ENCODE measurements at regions not wholly inside any gene's neighbourhood (a gene's known extent, or its start where the extent isn't known, plus 50 kb on each side); places are given as distances from the start of the nearest gene placed in this dataset.
"Not testable (repeated sequence)": the region's sequence is repeated elsewhere in the genome, so short reads cannot be mapped to it uniquely, and the experiment has no call there.

DNA sequence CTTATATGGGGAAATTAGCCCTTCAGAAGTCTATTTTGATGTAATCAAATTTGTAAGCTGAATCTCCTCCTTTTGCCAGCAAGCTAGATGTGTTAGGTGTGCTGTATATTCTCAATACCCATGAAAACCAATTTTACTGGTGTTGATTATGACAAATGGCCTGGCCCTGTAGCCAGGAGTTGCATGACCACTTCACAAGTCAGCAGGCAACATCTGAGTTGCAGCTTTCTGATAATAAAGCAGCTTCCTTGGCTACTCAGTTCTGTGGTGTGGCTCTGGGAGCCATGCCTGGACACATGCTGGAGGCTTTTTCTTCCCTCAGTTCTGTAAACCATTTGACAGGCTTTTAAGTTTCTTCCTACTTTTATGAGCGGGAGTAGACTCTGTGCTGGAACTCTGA, 154.1 kb upstream of the CXCL13 start:
- DNase-seq = no peak

DNA sequence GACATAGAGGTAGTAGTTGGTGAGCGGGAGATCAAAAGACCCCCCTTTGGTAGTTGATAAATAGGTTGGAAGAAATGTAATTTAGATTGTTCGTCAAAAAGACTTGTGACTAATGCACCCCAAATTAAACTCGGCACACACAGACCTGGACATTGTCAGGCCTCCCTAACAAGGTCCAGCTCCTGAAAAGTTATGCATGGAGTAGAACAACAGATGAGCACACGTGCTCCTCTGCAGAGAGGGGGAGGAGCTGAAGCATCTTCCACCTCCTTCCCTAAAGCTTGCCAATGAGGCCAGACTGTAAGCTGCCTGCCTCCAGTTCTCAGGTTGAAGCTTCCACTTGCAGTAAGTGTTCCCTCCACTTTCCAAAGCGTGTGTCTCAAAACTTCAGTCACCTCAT, 153.5 kb upstream of the CXCL13 start:
- not testable (repeated sequence) for DNase-seq

DNA sequence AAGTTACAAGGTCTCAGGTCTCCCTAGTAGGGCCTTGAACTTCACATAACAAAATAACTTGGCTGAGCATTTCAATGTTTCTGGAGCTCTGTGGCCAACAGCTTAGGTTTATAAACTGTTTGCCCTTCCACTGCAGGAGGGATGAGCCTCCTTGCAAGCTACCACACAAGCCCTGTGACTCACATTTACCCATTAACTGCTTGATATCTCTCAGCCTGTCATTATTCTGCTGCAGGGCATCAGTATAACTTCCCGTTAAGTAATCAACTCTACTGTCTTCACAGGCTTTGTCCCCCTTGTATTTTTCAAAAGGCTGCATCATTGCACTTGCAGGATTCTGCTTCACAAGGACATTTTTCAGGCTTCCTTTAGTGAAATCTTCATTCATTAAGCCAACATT, 151.7 kb upstream of the CXCL13 start:
- no peak for DNase-seq

DNA sequence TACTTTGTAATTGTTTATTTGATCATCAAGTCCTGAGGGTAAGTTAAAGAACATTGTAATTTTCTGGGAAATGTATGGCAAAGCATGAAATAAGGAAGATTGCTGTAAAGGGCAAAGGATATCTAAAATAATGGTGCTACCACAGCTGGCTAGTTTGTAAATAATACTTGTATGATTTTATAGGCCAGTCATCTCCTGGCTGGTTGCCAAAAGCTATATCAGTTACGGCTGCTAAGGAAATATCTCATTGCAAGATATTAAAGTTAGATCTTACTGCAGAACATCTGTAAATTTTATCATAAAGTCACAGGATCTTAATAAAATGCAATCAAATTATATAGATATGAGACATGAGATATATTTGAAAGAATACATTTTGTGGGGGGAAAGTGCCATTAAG, 150.8 kb upstream of the CXCL13 start:
- no peak for DNase-seq

DNA sequence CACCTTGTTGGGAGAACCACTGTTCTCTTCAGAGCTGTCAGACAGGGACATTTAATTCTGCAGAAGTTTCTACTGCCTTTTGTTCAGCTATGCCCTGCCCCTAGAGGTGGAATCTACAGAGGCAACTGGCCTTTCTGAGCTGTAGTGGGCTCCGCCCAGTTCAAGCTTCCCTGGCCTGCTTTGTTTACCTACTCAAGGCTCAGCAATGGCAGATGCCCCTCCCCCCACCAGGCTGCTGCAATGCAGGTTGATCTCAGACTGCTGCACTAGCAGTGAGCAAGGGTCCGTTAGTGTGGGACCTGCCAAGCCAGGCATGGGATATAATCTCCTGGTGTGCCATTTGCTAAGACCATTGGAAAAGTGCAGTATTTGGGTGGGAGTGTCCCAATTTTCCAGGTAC, 141.5 kb upstream of the CXCL13 start:
- DNase-seq = not testable (repeated sequence)

DNA sequence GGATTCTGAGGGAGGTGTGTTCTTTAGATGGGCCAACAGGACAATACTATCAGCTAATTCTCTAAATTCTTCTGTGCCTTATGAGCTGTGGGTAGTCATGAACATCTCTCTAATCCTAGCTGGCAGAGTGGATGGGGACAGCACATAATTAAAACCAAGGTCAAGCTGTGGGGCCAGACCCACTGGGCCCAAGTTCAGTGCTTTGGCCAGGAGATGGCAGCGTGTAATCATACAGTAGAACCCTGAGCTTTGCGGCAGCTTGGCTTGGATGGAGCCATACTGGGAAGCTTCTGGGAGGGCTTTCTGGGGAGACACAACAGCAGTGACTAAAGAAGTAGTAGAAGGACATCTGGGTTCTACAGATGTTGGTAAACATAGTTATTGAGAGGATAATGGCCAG, 140.3 kb upstream of the CXCL13 start:
- DNase-seq = peak; percentile 5

DNA sequence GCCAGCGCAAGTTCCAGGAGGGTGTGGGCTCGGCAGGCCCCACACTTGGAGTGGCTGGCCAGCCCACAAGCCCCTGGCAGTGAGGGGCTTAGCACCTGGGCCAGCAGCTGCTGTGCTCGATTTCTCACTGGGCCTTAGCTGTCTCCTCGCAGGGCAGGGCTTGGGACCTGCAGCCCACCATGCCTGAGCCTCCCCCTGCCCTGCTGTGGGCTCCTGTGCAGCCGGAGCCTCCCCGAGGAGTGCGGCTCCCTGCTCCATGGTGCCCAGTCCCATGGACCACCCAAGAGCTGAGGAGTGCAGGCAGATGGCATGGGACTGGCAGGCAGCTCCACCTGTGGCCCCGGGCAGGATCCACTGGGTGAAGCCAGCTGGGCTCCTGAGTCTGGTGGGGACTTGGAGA, 139.2 kb upstream of the CXCL13 start:
- no peak for DNase-seq

DNA sequence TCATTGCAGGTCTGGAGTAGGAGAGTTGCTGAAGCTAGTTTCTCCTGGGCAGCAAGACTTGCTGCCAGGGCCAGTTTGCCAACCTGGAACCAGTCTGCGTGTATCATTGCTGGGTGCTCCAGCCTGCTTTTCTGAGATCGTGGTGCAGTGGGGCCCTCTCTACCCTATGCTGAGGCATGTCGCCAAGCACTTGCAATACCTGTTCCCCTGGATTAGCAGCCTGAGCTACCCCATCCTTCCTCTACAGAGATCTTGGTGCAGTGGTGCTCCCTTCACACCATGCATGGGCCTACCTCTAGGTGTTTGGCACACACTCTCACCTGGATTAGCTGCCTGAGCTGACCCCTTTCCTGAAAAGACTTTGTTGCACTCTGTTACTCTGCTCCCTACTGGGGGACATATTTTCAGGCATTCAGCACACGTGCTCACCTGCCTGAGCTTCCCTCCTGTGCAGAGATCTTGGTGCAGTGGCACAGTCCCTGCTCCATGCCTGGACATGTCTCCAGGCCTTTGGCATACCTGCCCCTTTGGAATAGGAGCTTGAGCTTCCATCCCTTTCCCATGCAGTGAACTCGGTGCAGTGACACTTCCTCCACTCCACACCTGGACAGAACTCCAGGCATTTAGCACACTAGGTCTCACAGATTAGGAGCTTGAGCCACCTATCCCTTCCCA, 133.7 kb upstream of the CXCL13 start:
- DNase-seq = no peak

DNA sequence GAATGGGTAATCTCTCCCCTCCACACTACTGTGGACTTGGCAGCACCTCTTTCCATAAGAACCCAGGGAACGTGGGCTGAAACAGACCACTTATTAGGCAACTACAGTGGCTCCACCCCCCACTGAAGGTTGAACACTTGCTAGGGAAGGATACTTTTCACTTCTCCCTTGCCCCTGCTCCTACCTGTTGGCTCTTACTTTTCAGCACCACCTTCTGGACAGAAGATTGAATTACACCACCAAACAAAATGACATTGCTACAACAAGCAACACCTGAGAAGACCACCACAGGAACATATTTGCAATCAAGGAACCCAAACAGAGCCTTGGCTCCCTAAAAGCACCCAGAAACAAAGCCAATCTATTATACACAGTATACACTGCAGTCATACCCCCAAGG, 132.1 kb upstream of the CXCL13 start:
- no peak for DNase-seq

DNA sequence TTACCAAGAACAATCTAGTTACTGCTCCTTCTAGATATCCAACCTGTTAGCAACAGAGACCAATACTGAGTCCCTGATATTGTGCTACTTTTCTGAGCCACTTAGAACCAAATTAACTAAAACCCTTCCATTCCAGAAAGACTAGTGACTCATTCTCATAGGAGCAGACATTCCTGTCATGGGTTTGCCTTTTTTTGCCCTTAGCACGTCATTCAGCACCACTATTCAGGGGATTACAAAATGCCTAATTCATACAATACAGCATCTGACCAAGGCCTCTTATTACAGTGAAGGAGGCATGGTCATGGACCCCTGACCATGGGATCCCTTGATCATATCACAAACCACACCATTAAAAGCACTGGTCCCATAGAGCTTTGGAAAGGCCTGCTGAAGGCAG, 123.8 kb upstream of the CXCL13 start:
- DNase-seq = no peak

DNA sequence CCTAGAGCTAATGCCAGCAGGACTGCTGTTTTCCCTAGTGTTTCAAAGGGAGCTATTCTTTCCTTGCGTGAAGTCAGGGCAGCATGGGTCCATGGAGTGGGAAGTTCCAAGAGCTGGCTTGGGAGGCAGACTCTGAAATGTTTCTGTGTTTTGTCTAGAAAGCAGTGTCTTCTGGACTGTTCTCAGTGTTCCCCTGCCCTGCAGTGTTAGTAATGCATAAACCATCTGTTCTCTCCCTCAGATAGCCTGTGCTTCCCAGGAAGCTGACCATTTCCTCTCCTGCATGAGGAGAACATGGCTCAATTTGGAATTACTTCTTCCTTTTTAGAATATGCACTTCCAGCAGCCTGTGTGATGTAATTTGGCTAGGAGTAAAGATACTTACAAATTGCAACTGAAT, 116.7 kb upstream of the CXCL13 start:
- no peak for DNase-seq

DNA sequence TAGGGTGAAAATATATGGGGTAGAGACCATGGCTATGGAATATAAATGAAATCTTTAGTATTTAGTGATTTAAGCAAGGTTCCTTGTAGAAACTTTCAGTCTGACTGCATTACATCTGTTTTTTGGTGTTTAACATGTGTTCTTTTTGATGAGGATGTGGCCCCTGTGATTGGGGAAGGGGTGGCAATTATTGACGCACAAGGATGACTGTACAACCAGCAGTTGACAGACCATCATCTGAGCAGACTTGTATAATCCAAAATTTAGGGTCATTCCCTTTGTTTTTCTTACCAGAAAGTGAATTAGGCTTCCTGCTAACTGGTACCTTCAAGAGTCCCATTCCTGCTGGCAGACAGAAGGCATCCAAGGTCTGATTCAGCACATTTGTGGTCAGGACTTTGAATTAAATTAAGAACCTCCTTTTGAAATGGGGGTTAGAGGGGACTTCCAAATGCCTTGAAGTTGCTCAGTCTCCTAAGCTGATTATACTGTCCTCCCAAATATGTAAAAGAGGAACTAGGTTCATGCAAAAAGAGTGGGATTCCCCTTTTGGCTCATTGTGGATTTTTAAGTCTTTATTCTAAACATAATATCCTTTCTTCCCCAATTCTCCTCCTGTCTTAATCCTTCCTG, 112.4 kb upstream of the CXCL13 start:
- no peak for DNase-seq

DNA sequence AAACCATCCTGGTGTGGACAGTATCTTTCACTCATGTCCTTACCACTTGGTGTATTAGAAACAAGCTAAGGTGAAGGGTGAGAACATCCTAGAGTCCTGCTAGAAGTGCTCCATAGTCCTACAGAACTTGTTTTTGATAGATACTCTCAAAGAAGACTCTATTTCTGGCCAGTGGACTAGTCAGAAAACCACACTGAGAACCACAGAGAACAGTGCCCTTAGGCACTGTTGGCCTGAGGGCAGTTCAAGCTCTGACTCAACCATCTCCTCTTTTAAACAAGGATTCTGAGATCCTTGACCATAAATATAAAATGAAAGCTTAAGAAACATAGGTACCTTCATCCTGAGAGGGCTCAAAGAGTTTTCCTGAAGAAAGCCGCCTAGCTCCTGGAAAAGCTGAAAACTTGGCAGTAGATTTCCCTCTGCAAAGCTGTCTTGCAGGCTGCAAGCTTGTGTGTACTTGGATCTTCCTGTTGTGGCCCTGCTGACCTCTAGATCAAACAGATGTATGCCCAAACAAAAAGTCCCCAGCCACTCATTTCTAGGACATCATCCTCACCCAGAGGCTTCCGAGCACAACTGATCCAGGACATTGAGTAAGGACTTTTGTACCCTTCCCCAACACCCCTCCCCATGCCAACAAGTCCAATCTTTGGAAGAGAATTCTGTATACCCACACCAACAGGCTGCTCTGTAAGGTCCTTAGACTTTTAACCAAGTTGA, 111.6 kb upstream of the CXCL13 start:
- DNase-seq = no peak

DNA sequence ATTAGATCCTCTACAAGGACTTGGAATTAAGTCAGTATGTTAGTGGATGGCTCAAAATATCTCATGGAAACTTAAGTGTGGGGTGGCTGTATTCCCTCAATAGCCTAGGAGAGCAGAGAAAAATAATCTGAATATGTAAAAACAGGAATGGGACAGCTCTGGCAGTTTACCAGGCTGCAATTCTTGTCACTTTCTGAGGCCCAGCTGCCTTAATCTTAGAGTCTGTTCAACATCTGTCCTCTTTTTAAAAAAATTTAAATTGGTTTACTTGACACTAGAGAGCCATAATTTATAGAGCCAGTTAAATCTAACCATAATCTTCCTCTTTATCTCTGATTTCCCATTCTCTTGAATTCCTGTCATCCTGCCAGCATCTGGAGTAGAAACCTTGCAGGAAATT, 109.2 kb upstream of the CXCL13 start:
- no peak for DNase-seq

DNA sequence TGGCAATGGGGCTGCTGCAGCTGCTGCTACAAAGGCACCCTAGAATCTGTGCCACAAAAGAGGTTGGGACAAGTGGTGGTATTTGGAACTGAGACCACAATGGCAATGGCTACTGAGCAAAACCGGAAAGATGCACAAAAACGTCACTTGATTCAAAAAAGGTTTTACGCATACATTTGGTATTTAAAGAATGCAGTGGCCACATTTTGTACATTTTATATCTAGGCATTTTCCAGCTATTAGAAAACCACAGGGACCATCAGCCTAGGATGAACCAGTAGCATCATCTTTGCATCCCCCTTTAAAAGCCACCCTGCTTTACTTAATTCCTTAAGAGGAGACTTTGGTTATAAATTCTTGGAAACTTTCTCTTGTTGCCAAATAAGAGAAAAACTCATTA, 104.8 kb upstream of the CXCL13 start:
- no peak for DNase-seq

DNA sequence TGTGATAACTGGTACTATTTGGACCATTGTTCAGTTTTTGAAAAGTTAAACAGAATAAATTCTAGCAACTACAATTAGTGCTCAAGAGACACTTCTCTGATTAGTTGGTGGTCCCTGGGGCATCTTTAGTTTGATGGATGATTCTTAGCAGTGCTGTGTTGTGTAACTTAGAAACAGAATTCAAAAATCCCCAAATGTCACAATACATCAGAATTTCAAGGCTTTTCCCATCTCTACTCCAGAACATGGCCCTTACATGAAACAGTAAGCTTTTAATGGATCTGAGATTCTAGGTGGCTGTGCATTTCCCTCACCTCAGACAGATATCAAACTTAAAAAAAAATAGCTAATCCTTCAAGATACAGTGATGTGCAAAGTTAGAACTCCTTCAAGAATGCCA, 104.4 kb upstream of the CXCL13 start:
- DNase-seq = no peak

DNA sequence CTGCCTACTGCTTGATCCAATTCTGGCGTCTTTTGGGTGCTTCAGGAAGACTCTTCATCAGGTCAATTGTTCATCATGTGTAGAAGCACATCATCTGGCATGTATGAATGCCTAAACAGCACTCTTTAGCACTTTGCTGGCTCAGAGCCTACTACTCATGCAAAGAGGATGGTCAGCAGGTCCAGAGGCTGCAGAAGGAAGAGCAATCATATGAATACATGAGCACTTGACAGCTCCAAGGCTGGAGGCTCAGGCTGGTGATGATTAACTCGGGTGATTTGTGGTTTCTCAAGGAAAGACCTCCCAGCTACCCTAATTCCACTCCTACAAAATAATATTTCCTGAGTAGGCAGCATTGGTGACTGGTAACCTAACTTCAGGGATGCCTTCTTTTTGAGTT, 103.8 kb upstream of the CXCL13 start:
- DNase-seq = no peak

DNA sequence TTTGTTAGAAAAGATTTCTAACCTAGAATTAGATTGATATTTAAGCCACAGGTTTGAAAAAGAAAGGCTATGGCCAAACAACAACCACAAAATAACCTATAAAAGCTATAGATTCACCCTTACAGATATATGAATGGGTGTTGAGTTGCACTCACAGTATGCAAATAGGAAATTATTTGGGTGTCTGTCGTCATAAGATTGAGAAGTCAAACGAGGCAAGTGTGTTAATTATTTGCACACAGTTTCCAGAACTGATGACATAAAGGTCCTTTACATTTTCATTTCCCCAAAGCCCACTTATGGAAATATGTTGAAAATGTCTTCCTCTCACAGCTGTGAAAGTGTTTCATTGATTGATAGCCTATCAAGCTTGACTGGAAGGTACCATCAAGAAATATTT, 101.2 kb upstream of the CXCL13 start:
- DNase-seq = no peak

DNA sequence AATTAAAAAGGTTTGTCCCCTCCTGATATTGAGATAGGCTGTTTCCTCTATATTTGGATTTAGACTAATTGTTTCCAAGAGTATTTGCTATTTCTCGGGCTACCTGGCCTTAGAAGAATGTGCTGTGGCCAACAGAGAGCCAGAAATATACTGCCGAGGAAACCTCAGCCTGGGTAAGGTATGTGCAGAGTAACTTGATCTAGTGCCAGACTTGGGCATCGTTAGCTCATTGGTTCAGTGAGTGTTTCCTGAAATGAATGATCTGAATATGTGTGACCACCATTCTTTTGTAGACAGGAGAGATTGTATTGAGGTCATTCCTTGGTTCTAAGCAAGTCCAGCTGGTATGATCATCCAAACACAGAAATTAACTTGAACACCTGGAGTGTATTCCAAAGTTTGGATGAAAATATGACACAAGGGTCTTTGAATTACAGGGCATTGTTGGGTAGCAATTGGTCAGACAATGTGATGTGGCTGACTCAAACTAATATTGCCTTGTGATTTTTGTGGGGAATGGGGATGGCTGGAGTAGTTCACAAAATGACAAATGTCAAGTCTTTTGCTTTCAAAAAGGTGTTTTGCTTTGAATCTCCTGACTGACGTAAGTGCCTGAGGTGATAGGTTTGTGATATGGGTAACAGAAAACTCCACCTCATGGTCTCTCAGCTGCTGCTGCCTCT, 100.2 kb upstream of the CXCL13 start:
- DNase-seq = no peak

DNA sequence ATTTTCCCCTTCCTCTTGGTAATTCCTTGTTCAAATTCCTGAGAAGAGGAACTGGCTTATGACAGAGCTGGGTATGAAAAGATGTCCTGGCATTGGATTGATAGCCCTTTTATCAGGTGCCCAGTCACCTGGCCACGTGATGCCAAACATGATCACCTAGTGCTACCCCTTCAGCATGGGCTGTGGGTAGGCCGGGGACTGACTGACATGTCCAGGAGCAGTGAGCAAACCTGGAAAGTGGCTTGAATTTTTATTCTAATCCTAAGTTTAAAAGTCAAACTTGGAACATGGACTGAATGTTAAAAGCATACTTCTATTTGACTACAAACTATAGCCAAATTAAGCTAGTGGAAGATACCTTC, 99.7 kb upstream of the CXCL13 start:
- no peak for DNase-seq

DNA sequence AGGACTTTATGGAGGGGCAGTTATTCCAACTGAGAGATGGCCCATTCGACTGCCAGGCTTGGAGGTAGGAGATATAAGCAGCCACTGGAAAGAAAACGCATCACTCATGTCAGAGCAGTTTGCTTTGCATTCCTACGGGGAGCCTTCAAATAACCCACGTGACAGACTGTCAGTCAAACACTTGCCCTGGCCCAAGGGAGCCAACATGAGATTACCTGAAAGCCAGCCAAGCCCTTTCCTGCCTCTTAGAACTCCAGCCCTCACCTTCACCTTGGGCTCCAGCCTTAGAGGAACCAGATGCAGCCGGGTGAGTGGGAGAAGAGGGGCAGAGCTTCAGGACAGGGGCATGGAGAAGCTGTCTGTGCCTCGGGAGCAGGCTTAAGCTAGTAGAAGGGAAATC, 95.3 kb upstream of the CXCL13 start:
- no peak for DNase-seq

DNA sequence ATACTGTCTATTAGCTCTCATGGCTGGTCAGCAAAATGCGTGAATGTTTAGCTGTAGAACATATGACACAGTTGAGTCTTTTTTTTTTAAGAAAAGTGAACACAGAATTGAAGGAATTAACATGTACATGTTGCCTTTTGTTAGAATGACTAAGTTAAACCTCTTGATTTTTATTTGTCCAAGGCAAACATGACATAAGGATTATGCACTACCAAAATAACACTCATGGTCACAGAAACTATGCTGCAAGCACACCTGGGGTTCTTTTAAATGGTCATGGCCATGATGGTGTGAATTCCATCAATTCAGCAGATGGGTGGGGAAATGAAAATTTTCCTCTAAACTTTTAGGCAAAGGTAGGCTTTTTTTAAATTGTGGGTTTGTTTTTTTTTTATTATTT, 80.1 kb upstream of the CXCL13 start:
- no peak for DNase-seq

DNA sequence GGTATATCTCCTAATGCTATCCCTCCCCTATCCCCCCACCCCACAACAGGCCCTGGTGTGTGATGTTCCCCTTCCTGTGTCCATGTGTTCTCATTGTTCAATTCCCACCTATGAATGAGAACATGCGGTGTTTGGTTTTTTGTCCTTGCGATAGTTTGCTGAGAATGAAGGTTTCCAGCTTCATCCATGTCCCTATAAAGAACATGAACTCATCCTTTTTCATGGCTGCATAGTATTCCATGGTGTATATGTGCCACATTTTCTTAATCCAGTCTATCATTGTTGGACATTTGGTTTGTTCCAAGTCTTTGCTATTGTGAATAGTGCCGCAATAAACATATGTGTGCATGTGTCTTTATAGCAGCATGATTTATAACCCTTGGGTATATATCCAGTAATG, 77.7 kb upstream of the CXCL13 start:
- not testable (repeated sequence) for DNase-seq

DNA sequence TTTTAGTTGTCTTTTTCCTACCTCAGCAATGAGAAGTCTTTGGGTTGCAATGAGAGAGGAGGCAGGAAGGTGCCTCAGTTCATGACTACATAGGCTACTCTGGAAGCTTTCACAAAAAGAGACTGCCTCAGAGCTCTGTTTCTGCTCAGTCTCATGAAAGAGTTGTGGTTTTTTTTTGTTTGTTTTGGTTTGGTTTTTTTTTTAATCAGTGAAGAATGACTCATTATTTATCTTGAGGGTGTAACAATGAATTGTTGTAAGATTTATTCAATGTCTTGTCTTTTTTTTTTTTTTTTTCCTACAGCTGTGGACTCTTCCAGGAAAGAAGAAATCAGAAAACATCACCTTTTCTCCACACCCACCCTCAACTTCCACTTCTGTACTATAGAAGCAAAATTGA, 67.5 kb upstream of the CXCL13 start:
- no peak for DNase-seq

Data from stimulated activated CD4-positive, alpha-beta T cell treated with anti-CD3 and anti-CD28 coated beads, Interleukin-12 subunit alpha, Interleukin-12 subunit beta, amount 100 ng/mL, for 4 hours (primary cell).